ENCODE measurements at regions not wholly inside any gene's neighbourhood (a gene's known extent, or its start where the extent isn't known, plus 50 kb on each side); places are given as distances from the start of the nearest gene placed in this dataset.

DNA sequence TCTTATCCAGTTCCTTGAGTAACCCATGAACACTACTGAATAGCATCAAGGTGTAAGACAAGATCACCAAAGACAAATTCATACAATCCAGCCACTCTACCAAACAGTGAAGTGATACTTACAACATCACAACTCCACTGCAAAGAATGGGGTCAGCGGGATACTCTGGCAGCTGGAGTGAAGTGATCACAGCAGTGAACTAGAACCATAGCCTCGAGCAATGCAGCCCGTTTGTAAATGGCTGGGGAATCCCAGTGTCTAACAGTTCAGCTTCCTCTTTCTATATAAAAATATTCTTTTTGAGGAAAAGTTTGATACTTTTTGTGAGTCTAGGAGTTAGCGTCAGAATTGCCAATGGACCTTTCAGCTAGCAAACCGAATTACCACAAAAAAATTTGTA, 515.2 kb downstream of the ZNF608 start:
- no peak for TF ChIP-seq GATA2 (IDR thresholded peaks at IDR 0.05; ENCODE audit: low read depth, low read length)
- TF ChIP-seq GATA3 (IDR thresholded peaks at IDR 0.05; ENCODE audit: low read depth, low read length), result no peak

GRCh38 chr5:124230456-124230855, 516.0 kb downstream of the ZNF608 start:
- TF ChIP-seq GATA3 (IDR thresholded peaks at IDR 0.05; ENCODE audit: low read depth, low read length), result no peak
- no peak for TF ChIP-seq GATA2 (IDR thresholded peaks at IDR 0.05; ENCODE audit: low read depth, low read length)

DNA sequence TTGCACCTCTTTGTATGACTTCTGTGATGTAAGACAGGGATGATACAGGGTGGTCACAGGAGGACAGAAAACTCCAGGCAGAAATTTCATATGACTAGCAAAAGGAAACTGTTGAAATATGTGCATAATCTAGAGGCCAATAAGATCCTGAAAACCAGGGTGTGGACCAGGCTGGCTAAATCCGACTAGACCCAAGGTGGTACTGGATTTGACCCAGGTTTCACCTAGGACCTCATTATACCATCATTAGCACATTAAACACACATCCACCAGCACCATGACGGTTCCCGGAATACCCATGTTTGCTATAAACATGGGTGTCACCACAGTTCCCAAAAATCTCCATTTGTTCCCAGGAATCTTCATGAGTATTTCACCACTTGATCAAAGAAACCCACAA, 517.1 kb downstream of the ZNF608 start:
- TF ChIP-seq GATA3 (IDR thresholded peaks at IDR 0.05; ENCODE audit: low read depth, low read length) (no peak), GATA2 (IDR thresholded peaks at IDR 0.05; ENCODE audit: low read depth, low read length) (no peak)

DNA sequence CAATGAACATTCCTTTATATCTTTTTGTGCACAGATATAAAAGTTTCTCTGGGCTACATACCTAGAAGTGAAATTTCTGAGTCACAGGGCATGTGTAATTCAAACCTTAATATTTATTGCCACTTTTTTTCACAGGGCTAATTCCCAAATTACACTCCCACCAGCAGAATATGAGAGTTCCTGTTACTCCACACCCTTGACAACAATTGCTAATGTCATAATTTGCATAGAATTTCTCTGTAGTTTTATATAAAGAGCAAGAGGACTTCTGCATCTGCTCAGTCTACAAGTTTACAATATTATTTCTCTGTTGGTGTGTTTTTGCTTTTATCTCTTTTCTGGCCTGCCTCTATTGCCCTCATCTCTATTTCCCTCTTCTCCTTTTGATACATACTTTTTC, 518.5 kb downstream of the ZNF608 start:
- no peak for TF ChIP-seq GATA2 (IDR thresholded peaks at IDR 0.05; ENCODE audit: low read depth, low read length)
- TF ChIP-seq GATA3 (IDR thresholded peaks at IDR 0.05; ENCODE audit: low read depth, low read length), result no peak

- TF ChIP-seq GATA2 (IDR thresholded peaks at IDR 0.05; ENCODE audit: low read depth, low read length) (no peak), GATA3 (IDR thresholded peaks at IDR 0.05; ENCODE audit: low read depth, low read length) (no peak)
Measured at GRCh38 chr5:124220418-124220817, 526.0 kb downstream of the ZNF608 start.

DNA sequence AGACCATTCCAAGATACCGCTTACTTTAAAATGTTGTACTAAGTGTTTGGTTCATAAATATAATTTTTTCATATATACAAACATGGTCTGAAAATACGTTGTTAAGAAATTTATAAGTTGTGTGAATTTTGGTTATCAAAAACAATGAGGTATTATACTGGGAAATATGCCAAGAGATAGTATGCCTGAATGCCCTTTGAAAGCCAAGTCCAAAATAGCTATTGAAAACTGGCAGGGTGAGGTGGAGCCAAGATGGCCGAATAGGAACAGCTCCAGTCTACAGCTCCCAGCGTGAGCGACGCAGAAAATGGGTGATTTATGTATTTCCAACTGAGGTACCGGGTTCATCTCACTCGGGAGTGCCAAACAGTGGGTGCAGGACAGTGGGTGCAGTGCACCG, 533.5 kb downstream of the ZNF608 start:
- no peak for TF ChIP-seq GATA3 (IDR thresholded peaks at IDR 0.05; ENCODE audit: low read depth, low read length)
- no peak for TF ChIP-seq GATA2 (IDR thresholded peaks at IDR 0.05; ENCODE audit: low read depth, low read length)

DNA sequence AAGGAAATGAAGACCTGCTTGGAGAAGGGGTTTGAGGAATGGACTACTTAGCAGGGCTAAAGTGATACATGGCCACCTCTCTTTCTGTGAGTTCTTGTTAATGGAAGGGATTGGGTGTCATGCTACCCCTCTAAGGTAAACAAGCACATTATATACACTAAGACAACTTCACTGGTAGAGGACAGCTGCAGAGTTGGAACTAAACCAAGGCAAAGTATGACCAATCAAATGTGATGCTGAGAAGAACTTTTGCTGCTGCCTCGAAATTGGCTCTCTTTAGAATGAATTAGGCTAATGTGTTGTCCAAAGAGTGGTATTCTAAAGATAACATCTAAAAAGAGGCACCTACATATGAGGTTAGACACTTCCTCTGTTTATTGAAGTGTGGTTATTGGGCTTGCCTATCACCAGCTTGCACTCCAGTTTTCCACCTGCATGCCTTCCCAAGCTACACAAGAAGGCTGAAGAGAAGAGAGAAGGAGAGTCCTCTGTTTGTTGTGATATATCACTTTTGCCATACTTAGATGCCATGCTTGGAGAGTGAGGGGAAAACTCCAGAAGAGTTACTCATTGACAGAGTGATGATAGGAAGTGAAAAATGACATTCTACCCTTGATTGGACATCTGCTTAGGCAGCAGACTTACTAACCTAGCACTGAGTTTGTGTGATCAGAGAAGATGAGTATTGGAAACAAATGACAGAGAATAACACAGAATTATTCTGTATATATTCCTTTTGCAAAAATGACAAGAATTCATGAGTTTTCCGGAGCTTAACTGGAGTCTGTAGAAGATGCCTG, 536.1 kb downstream of the ZNF608 start:
- TF ChIP-seq GATA3 (IDR thresholded peaks at IDR 0.05; ENCODE audit: low read depth, low read length), result no peak
- TF ChIP-seq GATA2 (IDR thresholded peaks at IDR 0.05; ENCODE audit: low read depth, low read length), result no peak

GRCh38 chr5:124207118-124207517, 539.3 kb downstream of the ZNF608 start:
- TF ChIP-seq GATA3 (IDR thresholded peaks at IDR 0.05; ENCODE audit: low read depth, low read length), result no peak
- TF ChIP-seq GATA2 (IDR thresholded peaks at IDR 0.05; ENCODE audit: low read depth, low read length), result no peak

- TF ChIP-seq GATA2 (IDR thresholded peaks at IDR 0.05; ENCODE audit: low read depth, low read length), result no peak
- TF ChIP-seq GATA3 (IDR thresholded peaks at IDR 0.05; ENCODE audit: low read depth, low read length), result no peak
Measured at GRCh38 chr5:124206540-124206939, 539.9 kb downstream of the ZNF608 start.

DNA sequence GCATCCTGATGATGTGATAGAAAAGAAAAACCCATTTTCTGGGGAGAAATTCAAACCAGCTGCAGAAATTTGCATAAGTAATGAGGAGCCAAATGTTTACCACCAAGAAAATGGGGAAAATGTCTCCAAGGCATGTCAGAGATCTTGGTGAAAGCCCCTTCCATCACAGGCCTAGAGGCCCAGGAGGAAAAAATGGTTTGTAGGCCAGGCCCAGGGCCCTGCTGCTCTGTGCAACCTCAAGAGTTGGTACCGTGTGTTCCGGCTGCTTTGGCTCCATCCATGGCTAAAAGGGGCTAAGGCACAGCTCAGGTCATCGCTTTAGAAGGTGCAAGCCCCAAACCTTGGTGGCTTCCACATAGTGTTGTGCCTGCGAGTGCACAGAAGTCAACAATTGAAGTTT, 543.1 kb downstream of the ZNF608 start:
- TF ChIP-seq GATA3 (IDR thresholded peaks at IDR 0.05; ENCODE audit: low read depth, low read length) (no peak), GATA2 (IDR thresholded peaks at IDR 0.05; ENCODE audit: low read depth, low read length) (no peak)

DNA sequence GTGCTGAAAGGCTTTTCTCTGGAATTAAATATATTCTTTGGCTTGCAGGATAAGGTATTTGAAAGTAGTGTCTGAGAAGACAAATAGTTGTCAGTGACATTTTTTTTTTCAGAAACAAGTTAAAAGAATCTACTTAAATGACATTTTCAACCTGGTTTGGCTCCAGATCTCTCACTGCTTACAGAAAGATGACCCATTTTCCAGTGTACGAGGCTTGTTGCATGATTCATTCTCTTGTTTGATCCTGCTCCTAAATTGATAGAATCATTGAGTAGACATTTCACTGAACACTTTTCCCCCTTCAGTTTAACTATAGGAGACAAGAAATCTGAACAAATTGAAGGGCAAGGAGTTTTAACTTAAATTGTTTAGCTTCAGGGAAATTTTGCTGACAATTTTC, 546.1 kb downstream of the ZNF608 start:
- TF ChIP-seq GATA2 (IDR thresholded peaks at IDR 0.05; ENCODE audit: low read depth, low read length), result no peak
- TF ChIP-seq GATA3 (IDR thresholded peaks at IDR 0.05; ENCODE audit: low read depth, low read length), result no peak

DNA sequence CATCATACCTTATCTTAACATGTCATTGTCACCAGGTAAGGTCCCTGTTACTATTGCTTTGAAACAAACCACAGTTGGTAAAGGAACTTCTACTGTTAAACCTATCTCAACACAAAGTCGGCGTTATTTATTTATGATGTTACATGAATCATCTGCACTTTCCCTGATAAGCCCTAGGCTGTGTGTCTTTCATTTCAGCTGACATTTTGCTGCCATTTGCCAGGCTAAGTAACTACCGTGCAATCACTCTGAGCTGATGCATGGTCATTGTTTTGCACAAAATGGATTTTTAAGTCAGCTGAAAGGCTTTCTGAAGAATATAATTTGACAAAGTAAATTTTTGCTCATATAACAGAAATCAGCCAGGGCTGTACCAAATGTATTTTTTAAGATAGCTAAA, 546.5 kb downstream of the ZNF608 start:
- TF ChIP-seq GATA2 (IDR thresholded peaks at IDR 0.05; ENCODE audit: low read depth, low read length), result peak; percentile 37; the same call in 1 of the 2 replicates
- TF ChIP-seq GATA3 (IDR thresholded peaks at IDR 0.05; ENCODE audit: low read depth, low read length), result 0 out of 2 replicates have a peak, but pooled peaks have one; percentile 13

DNA sequence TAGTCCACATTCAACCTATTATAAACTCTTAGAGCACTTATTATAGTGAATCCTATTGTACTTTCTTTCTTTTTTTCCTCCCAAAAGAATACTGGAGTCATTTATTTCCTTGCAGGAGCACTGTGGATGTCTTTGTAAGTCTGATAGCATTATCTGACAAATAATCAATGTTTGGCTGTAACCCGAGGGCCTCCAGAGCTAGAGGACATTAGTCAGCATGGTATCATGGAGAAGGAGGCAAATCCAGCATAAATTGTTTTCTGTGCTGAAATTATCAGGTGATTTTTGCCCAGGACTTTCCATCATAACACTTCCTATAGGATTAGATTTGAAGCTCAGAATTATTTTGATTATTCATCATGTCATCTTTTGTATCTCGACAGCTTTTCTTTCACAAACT, 551.0 kb downstream of the ZNF608 start:
- TF ChIP-seq GATA2 (IDR thresholded peaks at IDR 0.05; ENCODE audit: low read depth, low read length), result no peak; the same call in 1 of the 2 replicates
- TF ChIP-seq GATA3 (IDR thresholded peaks at IDR 0.05; ENCODE audit: low read depth, low read length), result no peak; the same call in 1 of the 2 replicates

DNA sequence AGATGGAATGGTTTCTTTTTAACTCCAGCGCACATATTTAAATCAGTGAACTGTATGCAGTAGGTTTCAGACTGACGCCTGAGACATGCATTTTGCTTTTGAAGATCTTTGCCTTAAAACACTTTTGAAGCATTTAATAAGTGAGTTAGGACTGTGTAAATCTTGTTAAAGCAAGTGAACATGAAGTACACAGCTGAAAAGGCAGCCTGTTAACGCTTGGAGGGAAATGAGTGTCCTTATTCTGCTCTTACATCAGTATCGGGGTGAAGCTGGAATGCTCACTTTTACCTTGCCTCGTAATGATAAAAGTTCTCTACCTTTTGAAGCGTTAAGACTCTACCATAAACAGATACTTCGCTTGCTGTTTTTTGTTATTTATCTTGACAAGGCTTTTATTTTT, 552.2 kb downstream of the ZNF608 start:
- TF ChIP-seq GATA2 (IDR thresholded peaks at IDR 0.05; ENCODE audit: low read depth, low read length), result no peak
- TF ChIP-seq GATA3 (IDR thresholded peaks at IDR 0.05; ENCODE audit: low read depth, low read length), result no peak

DNA sequence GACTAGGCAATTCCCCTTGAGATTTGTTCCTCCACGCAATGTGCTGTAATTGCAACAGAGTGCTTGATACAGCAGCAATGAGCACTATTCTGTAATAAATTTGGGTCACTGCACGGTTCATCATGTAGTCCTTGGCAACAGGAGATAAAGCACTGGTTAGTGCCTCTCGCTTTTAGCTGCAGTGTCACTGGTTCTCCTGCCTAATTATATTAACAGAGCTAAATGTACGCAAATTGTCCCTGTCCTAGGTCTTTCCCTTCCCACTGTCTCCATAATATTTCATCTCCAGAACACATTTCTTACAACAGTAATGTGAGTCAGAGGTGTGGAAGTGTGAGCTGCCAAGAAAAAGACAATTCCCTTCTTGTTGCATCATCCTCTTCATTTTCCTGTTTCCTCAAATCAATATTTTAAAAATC, 553.1 kb downstream of the ZNF608 start:
- TF ChIP-seq GATA3 (IDR thresholded peaks at IDR 0.05; ENCODE audit: low read depth, low read length) (no peak), GATA2 (IDR thresholded peaks at IDR 0.05; ENCODE audit: low read depth, low read length) (peak; percentile 63; the same call in 1 of the 2 replicates)

All from SH-SY5Y (cell line).